Umbilical cord (tissue), 1 donor: ENCODE measurements at regions not wholly inside any gene's neighbourhood (a gene's known extent, or its start where the extent isn't known, plus 50 kb on each side); places are given as distances from the start of the nearest gene placed in this dataset.
"Not testable (repeated sequence)": the region's sequence is repeated elsewhere in the genome, so short reads cannot be mapped to it uniquely, and the experiment has no call there.

Experiments
- DNase-seq: peaks from one replicate; pipeline ENCODE4 v3.0.0-alpha.2; 2015; ENCODE audit warnings: low spot score

GRCh38 chr1:60818969-60819701, 263.2 kb upstream of the NFIA start:
- DNase-seq, result no peak

GRCh38 chr1:60813071-60813470, 269.3 kb upstream of the NFIA start:
- no peak for DNase-seq

- DNase-seq, result no peak
Observed at GRCh38 chr1:60809204-60809980, 273.0 kb upstream of the NFIA start.

GRCh38 chr1:60808676-60809075, 273.7 kb upstream of the NFIA start:
- DNase-seq, result no peak

GRCh38 chr1:60802884-60803283, 279.5 kb upstream of the NFIA start:
- no peak for DNase-seq

GRCh38 chr1:60797351-60797750, 285.0 kb upstream of the NFIA start:
- DNase-seq, result no peak

GRCh38 chr1:60791226-60791625, 291.1 kb upstream of the NFIA start:
- no peak for DNase-seq

GRCh38 chr1:60773099-60773498, 309.3 kb upstream of the NFIA start:
- not testable (repeated sequence) for DNase-seq

GRCh38 chr1:60769082-60769481, 313.3 kb upstream of the NFIA start:
- no peak for DNase-seq

- DNase-seq, result no peak
Observed at GRCh38 chr1:60765204-60765603, 317.2 kb upstream of the NFIA start.

GRCh38 chr1:60764489-60764888, 317.9 kb upstream of the NFIA start:
- no peak for DNase-seq

GRCh38 chr1:60763741-60764140, 318.6 kb upstream of the NFIA start:
- no peak for DNase-seq

- DNase-seq, result no peak
Observed at GRCh38 chr1:60762911-60763310, 319.4 kb upstream of the NFIA start.

- DNase-seq, result peak; percentile 41
Observed at GRCh38 chr1:60762176-60762575, 320.2 kb upstream of the NFIA start.

GRCh38 chr1:60759291-60759690, 323.1 kb upstream of the NFIA start:
- DNase-seq, result no peak

- DNase-seq, result no peak
Observed at GRCh38 chr1:60757485-60757884, 324.9 kb upstream of the NFIA start.

- DNase-seq, result no peak
Observed at GRCh38 chr1:60753036-60753900, 329.1 kb upstream of the NFIA start.

- no peak for DNase-seq
Observed at GRCh38 chr1:60751306-60751705, 331.1 kb upstream of the NFIA start.

- no peak for DNase-seq
Observed at GRCh38 chr1:60747353-60747752, 335.0 kb upstream of the NFIA start.

- DNase-seq, result no peak
Observed at GRCh38 chr1:60746278-60746791, 336.0 kb upstream of the NFIA start.

- no peak for DNase-seq
Observed at GRCh38 chr1:60745484-60745883, 336.9 kb upstream of the NFIA start.

- no peak for DNase-seq
Observed at GRCh38 chr1:60742339-60742738, 340.0 kb upstream of the NFIA start.
